ENCODE measurements at regions not wholly inside any gene's neighbourhood (a gene's known extent, or its start where the extent isn't known, plus 50 kb on each side); places are given as distances from the start of the nearest gene placed in this dataset.
"Not testable (repeated sequence)": the region's sequence is repeated elsewhere in the genome, so short reads cannot be mapped to it uniquely, and the experiment has no call there.

DNA sequence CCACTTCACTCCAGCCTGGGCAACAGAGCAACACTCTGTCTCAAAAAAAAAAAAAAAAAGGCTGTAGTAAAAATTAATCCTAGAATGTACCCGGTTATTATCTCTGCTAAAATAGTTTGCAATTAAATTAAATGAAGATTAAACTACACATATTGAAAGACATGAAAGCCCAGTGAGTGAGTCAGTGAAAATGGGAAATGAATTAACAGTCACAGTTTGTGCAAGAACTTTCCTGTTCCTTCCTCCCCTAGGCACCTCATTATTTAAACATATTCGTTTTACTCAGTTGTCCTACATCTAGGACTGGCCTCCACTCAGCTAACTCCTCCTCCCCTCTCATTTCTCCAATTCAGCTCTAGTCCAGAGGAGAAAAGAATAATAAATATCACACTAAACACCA is 94.9 kb upstream of the ADORA2B start:
- TF ChIP-seq, protein P1, sequence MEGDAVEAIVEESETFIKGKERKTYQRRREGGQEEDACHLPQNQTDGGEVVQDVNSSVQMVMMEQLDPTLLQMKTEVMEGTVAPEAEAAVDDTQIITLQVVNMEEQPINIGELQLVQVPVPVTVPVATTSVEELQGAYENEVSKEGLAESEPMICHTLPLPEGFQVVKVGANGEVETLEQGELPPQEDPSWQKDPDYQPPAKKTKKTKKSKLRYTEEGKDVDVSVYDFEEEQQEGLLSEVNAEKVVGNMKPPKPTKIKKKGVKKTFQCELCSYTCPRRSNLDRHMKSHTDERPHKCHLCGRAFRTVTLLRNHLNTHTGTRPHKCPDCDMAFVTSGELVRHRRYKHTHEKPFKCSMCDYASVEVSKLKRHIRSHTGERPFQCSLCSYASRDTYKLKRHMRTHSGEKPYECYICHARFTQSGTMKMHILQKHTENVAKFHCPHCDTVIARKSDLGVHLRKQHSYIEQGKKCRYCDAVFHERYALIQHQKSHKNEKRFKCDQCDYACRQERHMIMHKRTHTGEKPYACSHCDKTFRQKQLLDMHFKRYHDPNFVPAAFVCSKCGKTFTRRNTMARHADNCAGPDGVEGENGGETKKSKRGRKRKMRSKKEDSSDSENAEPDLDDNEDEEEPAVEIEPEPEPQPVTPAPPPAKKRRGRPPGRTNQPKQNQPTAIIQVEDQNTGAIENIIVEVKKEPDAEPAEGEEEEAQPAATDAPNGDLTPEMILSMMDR (IDR thresholded peaks at IDR 0.05; ENCODE audit: extremely low read depth in 1 of 2, insufficient read depth in 1 of 2, low read depth in 1 of 2, low read length in 2 of 2) = not testable (repeated sequence)
- not testable (repeated sequence) for TF ChIP-seq POLR2A (IDR thresholded peaks at IDR 0.05; ENCODE audit: low read depth, low read length); EZH2 (IDR thresholded peaks at IDR 0.05; ENCODE audit: borderline replicate concordance, low read depth, low read length, severe bottlenecking); FOS (IDR thresholded peaks at IDR 0.05; ENCODE audit: borderline replicate concordance, insufficient read depth, low read length); POLR2AphosphoS5 (IDR thresholded peaks at IDR 0.05; ENCODE audit: insufficient read depth, low read depth, low read length); JUN (IDR thresholded peaks at IDR 0.05; ENCODE audit: borderline replicate concordance, insufficient read depth, insufficient read length, low read depth); MYC (IDR thresholded peaks at IDR 0.05; ENCODE audit: low read depth, low read length); GATA2 (IDR thresholded peaks at IDR 0.05; ENCODE audit: insufficient read depth, insufficient read length, low read depth, low read length)
- TF ChIP-seq, protein P2, sequence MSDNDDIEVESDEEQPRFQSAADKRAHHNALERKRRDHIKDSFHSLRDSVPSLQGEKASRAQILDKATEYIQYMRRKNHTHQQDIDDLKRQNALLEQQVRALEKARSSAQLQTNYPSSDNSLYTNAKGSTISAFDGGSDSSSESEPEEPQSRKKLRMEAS (IDR thresholded peaks at IDR 0.05; ENCODE audit: insufficient read depth, insufficient read length) = not testable (repeated sequence)
